ENCODE measurements at regions not wholly inside any gene's neighbourhood (a gene's known extent, or its start where the extent isn't known, plus 50 kb on each side); places are given as distances from the start of the nearest gene placed in this dataset.
"Not testable (repeated sequence)": the region's sequence is repeated elsewhere in the genome, so short reads cannot be mapped to it uniquely, and the experiment has no call there.

DNA sequence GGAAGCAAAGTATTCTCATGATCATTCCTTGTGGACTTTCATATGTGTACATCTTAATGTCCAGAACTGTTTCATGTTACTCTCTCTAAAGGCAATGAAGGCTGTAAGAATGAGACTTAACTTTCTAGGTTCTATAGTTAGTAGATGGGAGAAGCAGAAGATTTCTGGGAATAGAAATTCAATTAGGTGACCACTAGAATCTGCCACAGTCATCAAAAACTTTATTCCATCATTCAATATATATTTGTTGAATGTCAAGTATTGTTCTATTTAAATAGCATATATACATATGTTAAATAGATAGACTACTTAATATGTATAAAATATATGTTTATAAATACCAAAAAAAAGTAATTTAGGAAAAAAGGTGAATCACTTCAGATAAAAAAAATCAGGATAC, 972.9 kb downstream of the SLC6A15 start:
- no peaks in the 10 kb centered on the region for H3K9me3 ChIP-seq (ENCODE audit: low read length)
- no peaks in the 10 kb centered on the region for H3K4me1 ChIP-seq (ENCODE audit: insufficient read depth, low read length)
- H3K27me3 ChIP-seq (ENCODE audit: insufficient read depth, low read length) = no peaks in the 10 kb centered on the region
- H3K36me3 ChIP-seq (ENCODE audit: insufficient read depth, low read length) = no peaks in the 10 kb centered on the region
- no peak overlapping the region for H3K4me3 ChIP-seq (ENCODE audit: low read length)
- no peak overlapping the region for H2AFZ ChIP-seq (ENCODE audit: low read depth, low read length)

GRCh38 chr12:83933615-83934014, 979.0 kb downstream of the SLC6A15 start:
- H3K4me3 ChIP-seq (ENCODE audit: low read length) = no peak overlapping the region
- H2AFZ ChIP-seq (ENCODE audit: low read depth, low read length) = no peak overlapping the region
- H3K9me3 ChIP-seq (ENCODE audit: low read length) = peaks cover 3% of the 10 kb centered on the region
- no peaks in the 10 kb centered on the region for H3K27me3 ChIP-seq (ENCODE audit: insufficient read depth, low read length)
- no peaks in the 10 kb centered on the region for H3K4me1 ChIP-seq (ENCODE audit: insufficient read depth, low read length)
- no peaks in the 10 kb centered on the region for H3K36me3 ChIP-seq (ENCODE audit: insufficient read depth, low read length)

GRCh38 chr12:83932011-83932410, 980.6 kb downstream of the SLC6A15 start:
- H3K4me1 ChIP-seq (ENCODE audit: insufficient read depth, low read length) = no peaks in the 10 kb centered on the region
- H3K9me3 ChIP-seq (ENCODE audit: low read length) = peaks cover 3% of the 10 kb centered on the region
- no peak overlapping the region for H2AFZ ChIP-seq (ENCODE audit: low read depth, low read length)
- no peaks in the 10 kb centered on the region for H3K27me3 ChIP-seq (ENCODE audit: insufficient read depth, low read length)
- H3K4me3 ChIP-seq (ENCODE audit: low read length) = no peak overlapping the region
- no peaks in the 10 kb centered on the region for H3K36me3 ChIP-seq (ENCODE audit: insufficient read depth, low read length)

DNA sequence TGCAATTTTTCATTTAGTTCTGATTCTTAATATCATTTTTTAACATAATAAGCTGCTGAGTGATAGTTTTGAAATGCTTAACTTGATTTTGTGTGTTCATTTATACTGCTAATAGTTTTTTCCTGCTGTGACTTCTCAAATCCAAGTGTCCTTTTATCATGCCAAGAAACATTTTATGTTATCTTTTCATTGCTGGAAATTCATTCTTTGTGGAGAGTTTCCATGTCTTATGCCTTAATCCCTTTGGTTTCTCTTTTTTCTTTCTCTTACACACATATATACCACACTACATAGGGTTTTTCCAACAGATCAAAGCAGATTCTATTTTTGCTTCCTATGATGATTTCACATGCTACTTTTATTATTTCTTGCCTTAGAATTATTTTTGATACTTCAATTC, 981.1 kb downstream of the SLC6A15 start:
- Histone ChIP-seq H3K27me3 (ENCODE audit: insufficient read depth, low read length) (no peaks in the 10 kb centered on the region), H3K9me3 (ENCODE audit: low read length) (peaks cover 3% of the 10 kb centered on the region), H3K4me1 (ENCODE audit: insufficient read depth, low read length) (no peaks in the 10 kb centered on the region), H2AFZ (ENCODE audit: low read depth, low read length) (no peak overlapping the region), H3K4me3 (ENCODE audit: low read length) (no peak overlapping the region), H3K36me3 (ENCODE audit: insufficient read depth, low read length) (no peaks in the 10 kb centered on the region)

- H3K9me3 ChIP-seq (ENCODE audit: low read length); H2AFZ ChIP-seq (ENCODE audit: low read depth, low read length); H3K27me3 ChIP-seq (ENCODE audit: insufficient read depth, low read length); H3K4me1 ChIP-seq (ENCODE audit: insufficient read depth, low read length); H3K4me3 ChIP-seq (ENCODE audit: low read length); H3K36me3 ChIP-seq (ENCODE audit: insufficient read depth, low read length): not testable (repeated sequence)
Measured at GRCh38 chr12:83929792-83930191, 982.8 kb downstream of the SLC6A15 start.

- no peaks in the 10 kb centered on the region for H3K4me1 ChIP-seq (ENCODE audit: insufficient read depth, low read length)
- H2AFZ ChIP-seq (ENCODE audit: low read depth, low read length) = no peak overlapping the region
- H3K36me3 ChIP-seq (ENCODE audit: insufficient read depth, low read length) = no peaks in the 10 kb centered on the region
- no peaks in the 10 kb centered on the region for H3K27me3 ChIP-seq (ENCODE audit: insufficient read depth, low read length)
- H3K9me3 ChIP-seq (ENCODE audit: low read length) = no peaks in the 10 kb centered on the region
- H3K4me3 ChIP-seq (ENCODE audit: low read length) = no peak overlapping the region
Measured at GRCh38 chr12:83920821-83921547, 991.6 kb downstream of the SLC6A15 start.

DNA sequence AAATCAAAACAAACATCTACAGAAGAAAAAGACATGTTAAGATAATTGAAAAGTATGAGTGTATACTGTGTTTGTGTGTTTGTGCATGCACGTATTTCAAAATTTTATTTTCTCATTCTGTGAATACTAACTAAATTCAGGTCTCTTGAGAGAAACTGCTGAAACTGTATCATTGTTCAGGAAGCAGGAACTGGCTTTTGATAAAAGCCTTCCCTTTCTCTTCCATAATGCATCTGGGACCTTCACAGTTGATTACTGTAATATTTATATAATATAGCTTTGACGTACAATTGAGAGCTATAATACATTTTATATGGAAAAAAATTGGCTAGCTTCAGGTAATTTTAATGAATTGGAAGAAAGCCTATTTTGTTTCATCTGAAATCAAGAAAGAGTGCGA, 993.5 kb downstream of the SLC6A15 start:
- no peaks in the 10 kb centered on the region for H3K4me1 ChIP-seq (ENCODE audit: insufficient read depth, low read length)
- no peaks in the 10 kb centered on the region for H3K9me3 ChIP-seq (ENCODE audit: low read length)
- H2AFZ ChIP-seq (ENCODE audit: low read depth, low read length) = no peak overlapping the region
- no peaks in the 10 kb centered on the region for H3K27me3 ChIP-seq (ENCODE audit: insufficient read depth, low read length)
- H3K36me3 ChIP-seq (ENCODE audit: insufficient read depth, low read length) = no peaks in the 10 kb centered on the region
- no peak overlapping the region for H3K4me3 ChIP-seq (ENCODE audit: low read length)

GRCh38 chr12:83904175-83904574, 1008.4 kb downstream of the SLC6A15 start:
- H3K4me1 ChIP-seq (ENCODE audit: insufficient read depth, low read length) = no peaks in the 10 kb centered on the region
- H3K9me3 ChIP-seq (ENCODE audit: low read length) = no peaks in the 10 kb centered on the region
- H3K36me3 ChIP-seq (ENCODE audit: insufficient read depth, low read length) = no peaks in the 10 kb centered on the region
- H2AFZ ChIP-seq (ENCODE audit: low read depth, low read length) = no peak overlapping the region
- H3K27me3 ChIP-seq (ENCODE audit: insufficient read depth, low read length) = no peaks in the 10 kb centered on the region
- H3K4me3 ChIP-seq (ENCODE audit: low read length) = no peak overlapping the region

- no peaks in the 10 kb centered on the region for H3K4me1 ChIP-seq (ENCODE audit: insufficient read depth, low read length)
- no peaks in the 10 kb centered on the region for H3K9me3 ChIP-seq (ENCODE audit: low read length)
- no peak overlapping the region for H3K4me3 ChIP-seq (ENCODE audit: low read length)
- H3K27me3 ChIP-seq (ENCODE audit: insufficient read depth, low read length) = no peaks in the 10 kb centered on the region
- H3K36me3 ChIP-seq (ENCODE audit: insufficient read depth, low read length) = no peaks in the 10 kb centered on the region
- no peak overlapping the region for H2AFZ ChIP-seq (ENCODE audit: low read depth, low read length)
Measured at GRCh38 chr12:83896416-83896815, 1016.2 kb downstream of the SLC6A15 start.

DNA sequence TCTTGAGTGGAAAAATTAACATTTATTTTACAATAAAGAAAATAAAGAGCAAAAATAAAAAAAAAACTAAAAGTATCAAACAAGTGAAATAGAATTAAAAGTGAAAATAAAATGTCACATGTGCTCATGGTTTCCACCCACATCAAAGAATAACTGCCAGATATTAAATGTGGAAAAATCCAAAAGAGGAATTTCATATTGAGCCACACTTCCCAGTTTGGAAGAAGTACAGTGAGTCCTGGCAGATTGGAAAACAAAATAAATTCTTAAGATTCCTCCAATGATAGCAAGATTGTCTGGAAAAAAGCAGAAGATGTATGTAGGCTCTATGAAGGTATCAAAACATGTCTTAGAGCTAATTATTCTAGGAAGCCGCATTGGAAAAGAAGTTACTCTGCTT, 1019.5 kb downstream of the SLC6A15 start:
- Histone ChIP-seq H3K27me3 (ENCODE audit: insufficient read depth, low read length) (no peaks in the 10 kb centered on the region), H3K36me3 (ENCODE audit: insufficient read depth, low read length) (no peaks in the 10 kb centered on the region), H3K9me3 (ENCODE audit: low read length) (no peaks in the 10 kb centered on the region), H3K4me3 (ENCODE audit: low read length) (no peak overlapping the region), H3K4me1 (ENCODE audit: insufficient read depth, low read length) (no peaks in the 10 kb centered on the region), H2AFZ (ENCODE audit: low read depth, low read length) (no peak overlapping the region)

GRCh38 chr12:83889745-83890144, 1022.9 kb downstream of the SLC6A15 start:
- no peaks in the 10 kb centered on the region for H3K9me3 ChIP-seq (ENCODE audit: low read length)
- H3K36me3 ChIP-seq (ENCODE audit: insufficient read depth, low read length) = no peaks in the 10 kb centered on the region
- H3K4me1 ChIP-seq (ENCODE audit: insufficient read depth, low read length) = no peaks in the 10 kb centered on the region
- no peak overlapping the region for H2AFZ ChIP-seq (ENCODE audit: low read depth, low read length)
- H3K4me3 ChIP-seq (ENCODE audit: low read length) = no peak overlapping the region
- H3K27me3 ChIP-seq (ENCODE audit: insufficient read depth, low read length) = no peaks in the 10 kb centered on the region

- H3K9me3 ChIP-seq (ENCODE audit: low read length) = no peaks in the 10 kb centered on the region
- H3K27me3 ChIP-seq (ENCODE audit: insufficient read depth, low read length) = no peaks in the 10 kb centered on the region
- no peak overlapping the region for H2AFZ ChIP-seq (ENCODE audit: low read depth, low read length)
- H3K36me3 ChIP-seq (ENCODE audit: insufficient read depth, low read length) = no peaks in the 10 kb centered on the region
- H3K4me1 ChIP-seq (ENCODE audit: insufficient read depth, low read length) = no peaks in the 10 kb centered on the region
- H3K4me3 ChIP-seq (ENCODE audit: low read length) = no peak overlapping the region
Measured at GRCh38 chr12:83886479-83886878, 1026.1 kb downstream of the SLC6A15 start.

GRCh38 chr12:83870921-83871599, 1041.5 kb downstream of the SLC6A15 start:
- H2AFZ ChIP-seq (ENCODE audit: low read depth, low read length); H3K9me3 ChIP-seq (ENCODE audit: low read length); H3K4me1 ChIP-seq (ENCODE audit: insufficient read depth, low read length); H3K4me3 ChIP-seq (ENCODE audit: low read length); H3K36me3 ChIP-seq (ENCODE audit: insufficient read depth, low read length); H3K27me3 ChIP-seq (ENCODE audit: insufficient read depth, low read length): not testable (repeated sequence)

DNA sequence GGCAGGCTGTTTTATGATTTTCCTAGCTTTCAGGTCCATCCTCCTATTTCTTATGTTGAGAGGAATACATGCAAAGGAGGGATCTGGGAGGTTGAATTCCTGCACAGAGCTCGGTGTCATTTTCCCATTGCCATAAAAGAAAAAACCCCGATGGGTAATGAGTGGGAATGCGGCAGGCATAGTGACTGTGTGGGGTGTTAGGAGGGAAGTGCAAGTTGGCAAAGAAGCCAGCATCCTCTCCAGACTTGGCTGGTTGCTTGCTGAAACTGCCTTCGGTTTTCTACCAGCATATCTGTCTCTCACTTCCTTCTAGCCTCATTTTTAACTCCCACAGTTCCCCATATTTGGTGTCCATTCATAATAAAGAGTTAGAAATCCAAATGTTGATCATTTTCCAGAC, 1046.1 kb downstream of the SLC6A15 start:
- Histone ChIP-seq H3K36me3 (ENCODE audit: insufficient read depth, low read length) (no peaks in the 10 kb centered on the region), H3K27me3 (ENCODE audit: insufficient read depth, low read length) (no peaks in the 10 kb centered on the region), H3K9me3 (ENCODE audit: low read length) (no peaks in the 10 kb centered on the region), H3K4me3 (ENCODE audit: low read length) (no peak overlapping the region), H2AFZ (ENCODE audit: low read depth, low read length) (no peak overlapping the region), H3K4me1 (ENCODE audit: insufficient read depth, low read length) (no peaks in the 10 kb centered on the region)

Data from neuron (in vitro differentiated cells).